Effector memory CD4-positive, alpha-beta T cell (primary cell): ENCODE measurements at regions not wholly inside any gene's neighbourhood (a gene's known extent, or its start where the extent isn't known, plus 50 kb on each side); places are given as distances from the start of the nearest gene placed in this dataset.

ENCODE experiments used
- DNase-seq, 3 donors: peaks; one replicate each; pipeline ENCODE4 v3.0.0-alpha.2; 2020
- H3K27ac ChIP-seq: 2 replicates; pipeline ENCODE4 v1.7.0; 2013; ENCODE audit warnings: mild to moderate bottlenecking, low read length, moderate library complexity; ENCODE audit not compliant: insufficient read depth, poor library complexity, severe bottlenecking
- H3K27me3 ChIP-seq: replicated peaks from 2 replicates; pipeline ENCODE4 v1.7.0; 2013; ENCODE audit warnings: mild to moderate bottlenecking, low read length; ENCODE audit not compliant: insufficient read depth, control insufficient read depth, poor library complexity, severe bottlenecking
- H3K36me3 ChIP-seq: 2 replicates; pipeline ENCODE4 v1.7.0; 2013; ENCODE audit warnings: mild to moderate bottlenecking, low read length, moderate library complexity; ENCODE audit not compliant: control insufficient read depth, insufficient read depth
- H3K4me1 ChIP-seq: 2 replicates; pipeline ENCODE4 v1.7.0; 2013; ENCODE audit warnings: low read length, mild to moderate bottlenecking; ENCODE audit not compliant: control insufficient read depth, insufficient read depth, poor library complexity, severe bottlenecking
- H3K4me3 ChIP-seq: 2 replicates; pipeline ENCODE4 v1.7.0; 2013; ENCODE audit warnings: low read length, low read depth, mild to moderate bottlenecking; ENCODE audit not compliant: insufficient read depth, poor library complexity, severe bottlenecking
- H3K9me3 ChIP-seq: 2 replicates; pipeline ENCODE4 v1.7.0; 2013; ENCODE audit warnings: mild to moderate bottlenecking, low read length, moderate library complexity; ENCODE audit not compliant: control insufficient read depth

DNA sequence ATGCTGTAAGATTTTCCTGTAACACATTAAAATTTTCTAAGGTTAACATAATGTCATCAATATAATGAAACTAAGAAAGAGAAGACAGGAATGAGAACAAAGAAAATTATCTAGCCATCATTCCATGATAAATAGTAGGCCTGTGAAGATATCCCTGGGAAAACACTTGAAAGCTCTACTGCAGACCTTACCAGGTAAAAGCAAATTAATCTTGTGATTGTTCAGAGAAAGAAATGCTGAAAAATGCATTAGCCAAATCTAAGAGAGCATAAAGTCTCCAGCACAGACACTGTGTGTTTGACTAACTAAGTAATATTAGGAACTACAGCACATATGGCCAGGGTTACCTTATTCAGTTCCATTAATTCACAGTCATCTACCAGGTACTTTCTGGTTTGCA, 628.3 kb upstream of the GRAMD2B start:
- no peak for DNase-seq
- Histone ChIP-seq H3K27ac (no peak overlapping the region), H3K27me3 (no peaks in the 10 kb centered on the region), H3K36me3 (no peaks in the 10 kb centered on the region), H3K9me3 (no peaks in the 10 kb centered on the region), H3K4me3 (no peak overlapping the region), H3K4me1 (no peaks in the 10 kb centered on the region)

DNA sequence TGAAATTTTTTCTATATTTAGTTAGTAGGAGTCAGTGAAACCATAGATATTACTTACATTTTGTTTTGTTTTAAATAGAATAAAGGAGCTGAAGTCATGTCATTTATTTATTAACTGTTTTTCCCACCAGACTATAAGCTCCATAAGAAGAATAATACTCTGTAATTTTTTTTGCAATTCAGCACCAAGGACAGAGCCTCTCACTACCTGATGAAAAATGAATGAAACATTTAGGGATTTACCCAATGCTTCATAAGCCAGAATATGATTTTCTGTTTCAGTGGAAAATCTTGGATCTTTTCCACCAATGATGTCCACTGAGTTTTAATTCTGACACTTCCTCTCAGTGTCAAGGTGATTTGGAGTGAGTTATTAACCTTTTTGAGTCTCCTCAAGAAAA, 624.9 kb upstream of the GRAMD2B start:
- H3K4me3 ChIP-seq: no peak overlapping the region
- no peaks in the 10 kb centered on the region for H3K4me1 ChIP-seq
- DNase-seq: no peak
- no peaks in the 10 kb centered on the region for H3K27me3 ChIP-seq
- no peak overlapping the region for H3K27ac ChIP-seq
- H3K36me3 ChIP-seq: no peaks in the 10 kb centered on the region
- H3K9me3 ChIP-seq: no peaks in the 10 kb centered on the region

DNA sequence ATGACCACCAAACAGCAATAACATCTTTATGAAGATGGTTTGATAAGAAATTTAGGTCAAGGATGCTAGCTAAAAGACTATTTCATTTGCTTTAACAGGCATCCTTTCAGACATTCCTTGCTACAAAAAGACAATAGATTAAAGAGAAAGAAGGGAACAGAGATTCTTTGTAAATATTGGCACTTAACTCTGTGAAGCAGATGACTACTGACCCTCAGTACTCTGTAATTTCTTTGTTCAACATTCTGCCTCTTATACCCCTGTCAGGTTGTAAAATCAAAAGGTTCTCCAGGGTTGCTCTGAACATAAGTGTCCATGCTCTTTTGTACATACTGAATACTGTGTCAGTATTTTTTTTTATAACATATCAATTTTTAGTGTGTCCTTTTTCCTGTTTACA, 610.6 kb upstream of the GRAMD2B start:
- no peaks in the 10 kb centered on the region for H3K4me1 ChIP-seq
- no peak overlapping the region for H3K27ac ChIP-seq
- no peaks in the 10 kb centered on the region for H3K36me3 ChIP-seq
- DNase-seq: no peak
- H3K27me3 ChIP-seq: no peaks in the 10 kb centered on the region
- H3K4me3 ChIP-seq: no peak overlapping the region
- H3K9me3 ChIP-seq: no peaks in the 10 kb centered on the region

DNA sequence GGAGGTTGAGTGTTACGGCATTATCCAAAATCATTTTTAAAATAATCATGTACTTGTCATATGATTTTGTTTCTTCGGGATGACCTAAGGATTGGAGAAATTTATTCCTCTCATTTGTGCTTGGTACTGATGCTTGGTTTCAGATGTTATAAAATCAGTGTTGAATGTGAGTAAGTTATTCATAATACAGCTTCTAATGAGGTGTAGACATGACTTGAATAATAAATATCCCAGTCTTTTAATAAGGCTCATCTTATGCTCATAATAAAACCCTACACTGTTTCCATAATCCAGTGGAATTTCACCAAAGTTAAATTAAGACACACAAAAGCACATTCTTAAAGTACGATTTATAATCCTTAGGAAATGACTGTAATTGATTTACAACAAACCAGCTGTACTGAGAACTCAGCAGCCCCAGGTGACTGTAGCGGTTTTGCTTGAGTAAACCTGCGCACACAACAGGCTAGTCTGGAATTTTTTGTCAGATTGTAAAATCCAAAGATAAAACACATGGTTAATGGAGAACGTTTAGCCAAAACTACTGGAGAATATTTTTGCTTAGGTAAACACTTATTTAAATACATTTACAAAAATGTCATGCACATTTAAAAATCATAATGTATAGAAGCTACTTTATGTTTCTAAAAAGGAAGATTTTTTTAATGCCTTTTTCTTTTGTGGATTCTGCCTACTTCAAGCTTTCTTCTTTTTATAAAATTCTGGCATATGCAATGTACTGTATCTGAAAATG, 609.8 kb upstream of the GRAMD2B start:
- Histone ChIP-seq H3K27ac (no peak overlapping the region), H3K27me3 (no peaks in the 10 kb centered on the region), H3K4me3 (no peak overlapping the region), H3K36me3 (no peaks in the 10 kb centered on the region), H3K9me3 (no peaks in the 10 kb centered on the region), H3K4me1 (no peaks in the 10 kb centered on the region)
- DNase-seq: no peak

DNA sequence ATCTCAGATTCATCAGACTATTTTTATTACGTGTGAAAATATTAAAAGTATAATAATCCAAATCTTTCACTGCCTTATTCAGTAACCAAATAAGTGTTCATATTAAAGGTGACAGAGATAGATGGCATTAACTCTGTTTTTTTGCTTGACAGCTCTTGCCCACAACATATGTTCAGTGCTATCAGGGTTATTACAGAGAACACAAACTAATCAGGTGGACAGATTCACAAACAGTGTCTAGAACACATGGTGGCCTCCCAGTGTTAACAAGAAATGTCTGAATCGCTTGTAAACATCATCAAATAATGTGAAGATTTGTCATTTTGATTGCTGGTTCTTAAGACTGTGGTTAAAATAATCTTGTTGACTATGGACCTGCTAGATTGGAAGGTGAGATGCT, 609.1 kb upstream of the GRAMD2B start:
- DNase-seq: no peak
- H3K4me1 ChIP-seq: no peaks in the 10 kb centered on the region
- H3K36me3 ChIP-seq: no peaks in the 10 kb centered on the region
- H3K27ac ChIP-seq: no peak overlapping the region
- H3K4me3 ChIP-seq: no peak overlapping the region
- no peaks in the 10 kb centered on the region for H3K27me3 ChIP-seq
- no peaks in the 10 kb centered on the region for H3K9me3 ChIP-seq

DNA sequence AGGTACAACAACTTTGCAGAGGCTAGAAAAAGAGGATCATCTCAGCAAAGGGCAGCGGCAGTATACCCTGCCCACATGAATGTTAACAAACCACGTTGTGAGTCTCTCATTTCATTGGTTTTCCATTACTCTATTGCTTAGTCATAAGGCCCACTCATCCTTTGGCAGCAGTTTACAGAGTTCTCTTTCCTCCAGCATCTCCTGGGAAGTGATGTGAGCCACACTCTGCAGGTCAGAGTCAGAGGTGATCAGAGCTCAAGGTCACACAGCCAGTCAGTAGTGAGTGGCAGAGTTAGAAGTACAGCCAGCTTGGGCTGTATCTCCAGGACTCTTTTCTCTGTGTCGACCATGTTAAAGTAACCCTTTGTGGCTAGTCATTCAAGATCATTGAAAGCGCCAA, 599.6 kb upstream of the GRAMD2B start:
- Histone ChIP-seq H3K4me1 (no peaks in the 10 kb centered on the region), H3K9me3 (no peaks in the 10 kb centered on the region), H3K4me3 (no peak overlapping the region), H3K27me3 (no peaks in the 10 kb centered on the region), H3K27ac (no peak overlapping the region), H3K36me3 (no peaks in the 10 kb centered on the region)
- DNase-seq: no peak

DNA sequence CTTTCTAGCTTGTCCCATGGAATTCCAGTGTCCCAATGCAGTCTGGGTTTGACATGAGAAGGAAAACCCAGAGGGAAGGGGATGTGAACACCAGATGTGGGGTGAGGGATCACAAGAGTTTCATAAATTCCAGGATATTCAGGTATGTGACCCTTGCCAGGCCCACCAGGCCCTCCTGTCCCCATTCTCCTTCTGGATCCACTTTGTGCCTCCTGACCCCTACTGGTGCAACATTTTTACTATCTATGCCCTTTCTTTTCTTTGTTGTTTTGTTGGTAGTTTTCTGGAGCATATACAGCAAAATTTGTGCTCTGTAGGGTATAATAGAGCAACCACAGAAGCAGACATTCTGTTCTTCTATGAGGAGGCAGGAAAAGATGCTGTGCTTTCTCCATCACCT, 597.0 kb upstream of the GRAMD2B start:
- H3K9me3 ChIP-seq: no peaks in the 10 kb centered on the region
- H3K27me3 ChIP-seq: no peaks in the 10 kb centered on the region
- H3K4me1 ChIP-seq: no peaks in the 10 kb centered on the region
- H3K36me3 ChIP-seq: no peaks in the 10 kb centered on the region
- H3K4me3 ChIP-seq: no peak overlapping the region
- H3K27ac ChIP-seq: no peak overlapping the region
- no peak for DNase-seq

DNA sequence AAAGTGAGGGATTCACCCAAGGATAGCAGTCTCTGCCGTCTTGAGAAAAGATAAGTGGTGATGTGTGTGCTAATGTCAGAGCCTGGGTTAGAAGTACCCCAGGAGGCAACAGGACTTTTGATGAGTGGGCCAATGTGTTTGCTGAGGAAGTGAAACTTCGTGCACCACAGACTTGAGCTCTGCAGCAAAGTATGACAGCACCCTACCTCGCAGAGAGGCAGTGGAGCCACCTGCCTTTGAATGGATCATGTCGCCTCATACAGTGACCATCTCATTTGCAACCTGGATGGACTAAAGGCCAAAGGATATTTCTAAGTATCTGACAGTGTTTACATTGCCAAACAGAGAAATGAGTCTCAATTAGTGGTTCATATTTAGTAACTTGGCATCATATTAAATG, 593.9 kb upstream of the GRAMD2B start:
- no peaks in the 10 kb centered on the region for H3K27me3 ChIP-seq
- H3K27ac ChIP-seq: no peak overlapping the region
- H3K36me3 ChIP-seq: no peaks in the 10 kb centered on the region
- H3K9me3 ChIP-seq: no peaks in the 10 kb centered on the region
- H3K4me3 ChIP-seq: no peak overlapping the region
- no peak for DNase-seq
- no peaks in the 10 kb centered on the region for H3K4me1 ChIP-seq

DNA sequence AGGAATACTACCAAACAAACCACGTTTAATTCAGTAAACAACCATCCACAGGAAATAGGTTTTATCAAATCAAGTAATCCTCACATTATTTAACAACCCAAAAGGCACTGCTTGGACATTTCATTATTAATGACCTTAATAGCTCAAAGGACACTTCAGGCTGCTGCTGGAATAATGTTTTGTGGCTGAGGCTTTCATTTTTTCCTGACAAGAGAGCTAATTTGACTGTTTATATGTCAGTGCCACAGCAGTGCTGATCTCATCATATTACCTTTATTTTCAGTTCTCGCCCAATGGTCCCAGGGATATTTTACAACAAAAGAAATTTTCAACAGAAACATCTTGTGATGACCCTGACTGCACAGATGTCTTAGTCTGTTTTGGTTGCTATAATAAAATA, 589.8 kb upstream of the GRAMD2B start:
- Histone ChIP-seq H3K27me3 (no peaks in the 10 kb centered on the region), H3K36me3 (no peaks in the 10 kb centered on the region), H3K27ac (no peak overlapping the region), H3K4me3 (no peak overlapping the region), H3K4me1 (no peaks in the 10 kb centered on the region), H3K9me3 (no peaks in the 10 kb centered on the region)
- DNase-seq: no peak

DNA sequence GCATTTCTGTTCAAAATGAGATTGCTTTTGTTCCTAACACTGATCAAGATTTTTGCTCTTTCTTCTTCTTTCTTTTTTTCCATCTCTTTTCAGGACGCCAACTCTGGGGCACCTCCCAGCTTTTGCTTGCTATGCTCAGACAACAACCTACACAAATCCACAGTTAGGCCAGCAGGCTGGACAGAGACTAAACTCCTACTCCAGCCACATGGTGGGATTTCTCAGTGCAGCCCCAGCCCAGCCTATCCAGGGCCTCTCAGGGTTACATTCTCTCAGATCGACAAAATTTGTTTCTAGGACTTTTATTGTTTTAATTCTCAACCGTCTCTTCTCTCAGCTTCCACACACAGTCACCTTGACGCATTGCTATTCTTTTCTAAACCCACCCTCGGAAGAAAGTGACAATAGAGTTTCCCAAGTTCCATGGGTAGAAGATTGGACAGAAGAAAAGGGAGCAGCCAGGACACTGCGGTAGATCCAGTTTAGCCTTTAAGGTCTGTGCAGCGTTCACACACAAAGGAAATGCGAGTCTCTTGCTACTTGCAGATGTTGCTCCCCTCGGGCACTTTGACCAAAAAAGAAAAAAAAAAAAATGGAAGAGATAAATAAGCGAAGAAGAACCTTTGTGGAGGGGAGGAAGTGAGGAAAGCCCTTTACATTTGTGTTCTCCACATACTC, 588.6 kb upstream of the GRAMD2B start:
- DNase-seq: no peak
- no peaks in the 10 kb centered on the region for H3K4me1 ChIP-seq
- no peak overlapping the region for H3K27ac ChIP-seq
- H3K4me3 ChIP-seq: no peak overlapping the region
- H3K27me3 ChIP-seq: no peaks in the 10 kb centered on the region
- no peaks in the 10 kb centered on the region for H3K9me3 ChIP-seq
- no peaks in the 10 kb centered on the region for H3K36me3 ChIP-seq
